HEK293 (cell line): ENCODE measurements at regions not wholly inside any gene's neighbourhood (a gene's known extent, or its start where the extent isn't known, plus 50 kb on each side); places are given as distances from the start of the nearest gene placed in this dataset.

Experiments used
- CTCF ChIA-PET: fragments of 350-600 bp; formaldehyde crosslinking; extraction: SDS; loops from one replicate; lab custom pipeline; 2021; ENCODE audit warnings: antibody characterized with exemption; lab: Yijun Ruan, JAX
- POLR2A ChIA-PET: fragments of 300-600 bp; formaldehyde crosslinking; extraction: SDS; loops from one replicate; lab custom pipeline; 2020; ENCODE audit warnings: antibody characterized with exemption, inconsistent platforms; lab: Yijun Ruan, JAX
- H3K27ac ChIP-seq: fragments of 200-500 bp; sonication (Bioruptor generic); 2 replicates; pipeline ENCODE4 v1.5.1; 2014; ENCODE audit warnings: low read depth, low read length, control low read depth, inconsistent platforms; ENCODE audit errors: extremely low read depth
- H3K36me3 ChIP-seq, 2 experiments: fragments of 200-500 bp in 1 of 2; sonication (Bioruptor generic) in 1 of 2; 1 replicate in 1 of 2; 2 replicates in 1 of 2; pipeline ENCODE4 v1.5.1; 2014 to 2017; ENCODE audit warnings: inconsistent platforms in 2 of 2, low read length in 2 of 2; ENCODE audit not compliant: control insufficient read depth in 2 of 2, insufficient read depth in 1 of 2
- H3K4me1 ChIP-seq: fragments of 200-500 bp; sonication (Bioruptor generic); 2 replicates; pipeline ENCODE4 v1.5.1; 2014; ENCODE audit warnings: mild to moderate bottlenecking, low read length, inconsistent platforms; ENCODE audit not compliant: control insufficient read depth, insufficient read depth
- H3K4me3 ChIP-seq: 2 replicates; pipeline ENCODE4 v1.5.1; 2011; ENCODE audit warnings: low read depth, mild to moderate bottlenecking, control low read depth, low read length, moderate library complexity
- H3K9me3 ChIP-seq: fragments of 200-500 bp; sonication (Bioruptor generic); 2 replicates; pipeline ENCODE4 v1.5.1; 2014; ENCODE audit warnings: low read depth, low read length, inconsistent platforms; ENCODE audit not compliant: control insufficient read depth, insufficient read depth
- KLF16 ChIP-seq: fragments of 450-650 bp; formaldehyde crosslinking; IDR thresholded peaks from 2 replicates; pipeline ENCODE4 v1.5.1; 2017; ENCODE audit warnings: missing biosample characterization, missing genetic modification characterization
- MYNN ChIP-seq: fragments of 450-650 bp; formaldehyde crosslinking; IDR thresholded peaks from 2 replicates; pipeline ENCODE4 v1.5.1; 2016; ENCODE audit warnings: missing biosample characterization, missing genetic modification characterization, borderline replicate concordance
- OVOL3 ChIP-seq: fragments of 450-650 bp; formaldehyde crosslinking; IDR thresholded peaks from 2 replicates; pipeline ENCODE4 v1.5.1; 2016; ENCODE audit warnings: missing biosample characterization, missing genetic modification characterization
- PRDM1 ChIP-seq: fragments of 450-650 bp; formaldehyde crosslinking; IDR thresholded peaks from 2 replicates; pipeline ENCODE4; 2016; ENCODE audit warnings: missing biosample characterization, missing genetic modification characterization
- SETDB1 ChIP-seq: IDR thresholded peaks from one replicate; pipeline ENCODE4 v1.6.1; 2017; ENCODE audit warnings: mild to moderate bottlenecking, low read length, moderate library complexity, mixed read lengths; ENCODE audit not compliant: insufficient read length
- ZBTB17 ChIP-seq: fragments of 450-650 bp; formaldehyde crosslinking; IDR thresholded peaks from 2 replicates; pipeline ENCODE4 v1.5.1; 2016; ENCODE audit warnings: missing biosample characterization, missing genetic modification characterization
- ZNF138 ChIP-seq: fragments of 450-650 bp; formaldehyde crosslinking; IDR thresholded peaks from 2 replicates; pipeline ENCODE4 v1.5.1; 2016; ENCODE audit warnings: missing biosample characterization, missing genetic modification characterization, borderline replicate concordance
- ZNF248 ChIP-seq: fragments of 450-650 bp; formaldehyde crosslinking; IDR thresholded peaks from 2 replicates; pipeline ENCODE4 v1.5.1; 2017; ENCODE audit warnings: missing biosample characterization, missing genetic modification characterization
- ZNF266 ChIP-seq: fragments of 450-650 bp; formaldehyde crosslinking; IDR thresholded peaks from 2 replicates; pipeline ENCODE4 v1.5.1; 2016; ENCODE audit warnings: missing biosample characterization, missing genetic modification characterization, low read depth
- ZNF350 ChIP-seq: fragments of 450-650 bp; formaldehyde crosslinking; IDR thresholded peaks from 2 replicates; pipeline ENCODE4 v1.5.0; 2017; ENCODE audit warnings: missing biosample characterization, mild to moderate bottlenecking, missing genetic modification characterization
- ZNF394 ChIP-seq: fragments of 450-650 bp; formaldehyde crosslinking; IDR thresholded peaks from 2 replicates; pipeline ENCODE4 v1.5.1; 2016; ENCODE audit warnings: missing biosample characterization, missing genetic modification characterization, mild to moderate bottlenecking, moderate library complexity, borderline replicate concordance
- ZNF423 ChIP-seq: fragments of 450-650 bp; formaldehyde crosslinking; IDR thresholded peaks from 2 replicates; pipeline ENCODE4 v1.5.1; 2016; ENCODE audit warnings: missing biosample characterization, missing genetic modification characterization
- ZNF501 ChIP-seq: fragments of 450-650 bp; formaldehyde crosslinking; IDR thresholded peaks from 2 replicates; pipeline ENCODE4 v1.5.1; 2016; ENCODE audit warnings: missing biosample characterization, missing genetic modification characterization
- ZNF677 ChIP-seq: fragments of 450-650 bp; IDR thresholded peaks from 2 replicates; pipeline ENCODE4 v1.5.0; 2018; ENCODE audit warnings: missing biosample characterization, mild to moderate bottlenecking, missing genetic modification characterization, moderate library complexity
- ZNF76 ChIP-seq: fragments of 450-650 bp; formaldehyde crosslinking; IDR thresholded peaks from 2 replicates; pipeline ENCODE4; 2016; ENCODE audit warnings: low read depth, missing biosample characterization, missing genetic modification characterization, borderline replicate concordance
- ZNF791 ChIP-seq: fragments of 450-650 bp; formaldehyde crosslinking; IDR thresholded peaks from 2 replicates; pipeline ENCODE4 v1.5.1; 2016; ENCODE audit warnings: missing biosample characterization, missing genetic modification characterization
- TF ChIP-seq, protein P1 (sequence below): fragments of 450-650 bp; formaldehyde crosslinking; IDR thresholded peaks from 2 replicates; pipeline ENCODE4 v1.5.1; 2016; ENCODE audit warnings: missing biosample characterization, missing genetic modification characterization
- TF ChIP-seq, protein P2 (sequence below): fragments of 450-650 bp; formaldehyde crosslinking; IDR thresholded peaks from 2 replicates; pipeline ENCODE4 v1.5.1; 2016; ENCODE audit warnings: missing biosample characterization, missing genetic modification characterization
- TF ChIP-seq, protein P3 (sequence below): fragments of 450-650 bp; formaldehyde crosslinking; IDR thresholded peaks from 2 replicates; pipeline ENCODE4 v1.5.1; 2016; ENCODE audit warnings: missing biosample characterization, missing genetic modification characterization, borderline replicate concordance

DNA sequence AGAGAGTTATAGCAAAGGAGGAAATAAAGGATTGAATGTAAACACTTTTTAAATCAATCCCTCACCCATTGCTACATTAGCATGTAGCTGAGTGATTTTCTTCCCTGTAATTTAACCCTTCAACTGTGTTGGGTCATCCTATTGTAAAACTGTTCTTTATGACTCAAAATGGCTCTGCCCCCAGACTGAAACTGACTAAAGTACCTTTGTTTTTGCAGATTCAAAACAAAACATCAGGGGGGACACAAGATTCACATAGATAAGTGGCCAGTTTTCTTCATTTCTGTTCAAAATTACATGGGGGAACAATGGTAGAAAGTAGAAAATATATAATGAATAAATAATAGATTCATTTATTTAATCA is 268.4 kb downstream of the IGSF11 start:
- Histone ChIP-seq H3K27ac (no peak overlapping the region), H3K4me3 (no peak overlapping the region), H3K9me3 (no peaks in the 10 kb centered on the region), H3K4me1 (no peaks in the 10 kb centered on the region), H3K36me3 (no peaks in the 10 kb centered on the region)
- TF ChIP-seq ZNF791 (tag by site-specific recombination), result no peak
- POLR2A ChIA-PET, result no interaction called here
- CTCF ChIA-PET, result no interaction called here

DNA sequence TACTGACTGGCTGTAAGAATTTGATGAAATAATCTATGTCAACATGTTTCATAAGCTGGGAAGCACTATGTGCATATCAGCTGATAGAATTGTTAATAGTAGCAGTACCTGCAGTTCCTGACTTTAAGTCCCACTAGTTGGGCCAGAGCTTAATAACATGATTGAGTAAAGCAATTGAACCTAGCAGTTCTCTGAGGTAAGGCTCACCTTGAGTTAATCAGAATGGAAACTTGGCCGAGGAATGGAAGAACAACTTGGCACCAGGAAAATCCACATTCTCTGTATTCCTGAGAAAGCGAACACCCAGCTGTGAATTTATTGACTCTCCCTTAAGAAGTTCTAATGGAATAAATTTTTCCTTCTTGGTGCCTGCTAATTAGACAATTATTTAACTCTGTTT is 262.6 kb downstream of the IGSF11 start:
- Histone ChIP-seq H3K36me3 (no peaks in the 10 kb centered on the region), H3K27ac (no peak overlapping the region), H3K9me3 (no peaks in the 10 kb centered on the region), H3K4me1 (no peaks in the 10 kb centered on the region), H3K4me3 (no peak overlapping the region)
- ChIA-PET POLR2A (no interaction called here), CTCF (no interaction called here)
- no peak for TF ChIP-seq OVOL3 (tag by site-specific recombination)
- TF ChIP-seq ZNF501, result no peak
- no peak for TF ChIP-seq ZNF266 (tag by site-specific recombination)

DNA sequence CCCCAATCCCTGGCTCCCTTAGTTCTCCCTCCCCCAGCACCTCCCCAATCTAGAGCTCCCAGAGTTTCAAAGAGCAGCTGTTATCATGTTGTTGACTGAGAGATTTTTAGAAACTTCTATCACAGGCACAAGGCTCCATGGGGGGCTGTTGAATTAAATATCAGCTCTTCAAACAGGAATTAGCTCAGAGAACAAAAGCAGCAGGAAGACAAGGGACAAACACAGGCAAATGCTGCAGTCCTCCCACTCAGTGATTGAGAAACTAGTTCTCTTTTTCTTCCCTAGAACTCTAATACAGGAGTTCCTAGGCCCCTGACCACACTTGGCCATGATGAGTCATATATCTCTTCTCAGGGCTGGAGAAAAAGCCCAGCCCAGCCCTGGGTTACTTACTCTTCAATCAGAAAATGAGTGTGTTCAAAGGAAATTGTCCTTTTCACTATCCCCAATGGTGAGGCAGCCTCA is 262.1 kb downstream of the IGSF11 start:
- CTCF ChIA-PET, result no interaction called here
- Histone ChIP-seq H3K9me3 (no peaks in the 10 kb centered on the region), H3K4me1 (no peaks in the 10 kb centered on the region), H3K4me3 (no peak overlapping the region), H3K36me3 (no peaks in the 10 kb centered on the region), H3K27ac (no peak overlapping the region)
- POLR2A ChIA-PET, result no interaction called here
- TF ChIP-seq MYNN, result no peak
- no peak for TF ChIP-seq ZNF138 (tag by site-specific recombination)
- no peak for TF ChIP-seq ZNF394
- TF ChIP-seq PRDM1 (tag by site-specific recombination), result no peak
- TF ChIP-seq KLF16 (tag by site-specific recombination), result no peak
- TF ChIP-seq ZNF677 (tag by site-specific recombination), result no peak
- no peak for TF ChIP-seq ZNF248 (tag by site-specific recombination)
- TF ChIP-seq SETDB1, result no peak
- no peak for TF ChIP-seq ZBTB17 (tag by site-specific recombination)
- TF ChIP-seq ZNF350 (tag by site-specific recombination), result no peak
- no peak for TF ChIP-seq ZNF423 (tag by site-specific recombination)

DNA sequence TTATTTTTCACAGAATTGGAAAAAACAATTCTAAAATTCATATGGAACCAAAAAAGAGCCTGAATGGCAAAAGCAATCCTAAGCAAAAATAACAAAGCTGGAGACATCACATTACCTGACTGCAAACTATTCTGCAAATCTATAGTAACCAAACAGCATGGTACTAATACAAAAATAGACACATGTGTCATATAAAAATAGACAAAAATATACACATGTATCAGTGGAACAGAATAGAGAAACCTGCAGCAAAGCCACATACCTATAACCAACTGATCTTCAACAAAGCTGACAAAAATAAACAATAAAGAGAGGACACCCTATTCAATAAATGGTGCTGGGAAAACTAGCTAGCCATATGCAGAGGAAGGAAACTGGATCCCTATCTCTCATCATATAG is 259.6 kb downstream of the IGSF11 start:
- Histone ChIP-seq H3K4me3 (no peak overlapping the region), H3K27ac (no peak overlapping the region), H3K9me3 (no peaks in the 10 kb centered on the region), H3K36me3 (no peaks in the 10 kb centered on the region), H3K4me1 (no peaks in the 10 kb centered on the region)
- ChIA-PET POLR2A (no interaction called here), CTCF (interaction anchor here (0.6 kb wide), 1 partner anchor 268 kb away, joined by 3 read pairs; no protein-coding TSS in a partner anchor)
- TF ChIP-seq, protein P1, sequence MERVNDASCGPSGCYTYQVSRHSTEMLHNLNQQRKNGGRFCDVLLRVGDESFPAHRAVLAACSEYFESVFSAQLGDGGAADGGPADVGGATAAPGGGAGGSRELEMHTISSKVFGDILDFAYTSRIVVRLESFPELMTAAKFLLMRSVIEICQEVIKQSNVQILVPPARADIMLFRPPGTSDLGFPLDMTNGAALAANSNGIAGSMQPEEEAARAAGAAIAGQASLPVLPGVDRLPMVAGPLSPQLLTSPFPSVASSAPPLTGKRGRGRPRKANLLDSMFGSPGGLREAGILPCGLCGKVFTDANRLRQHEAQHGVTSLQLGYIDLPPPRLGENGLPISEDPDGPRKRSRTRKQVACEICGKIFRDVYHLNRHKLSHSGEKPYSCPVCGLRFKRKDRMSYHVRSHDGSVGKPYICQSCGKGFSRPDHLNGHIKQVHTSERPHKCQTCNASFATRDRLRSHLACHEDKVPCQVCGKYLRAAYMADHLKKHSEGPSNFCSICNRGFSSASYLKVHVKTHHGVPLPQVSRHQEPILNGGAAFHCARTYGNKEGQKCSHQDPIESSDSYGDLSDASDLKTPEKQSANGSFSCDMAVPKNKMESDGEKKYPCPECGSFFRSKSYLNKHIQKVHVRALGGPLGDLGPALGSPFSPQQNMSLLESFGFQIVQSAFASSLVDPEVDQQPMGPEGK, result no peak
- TF ChIP-seq, protein P2, sequence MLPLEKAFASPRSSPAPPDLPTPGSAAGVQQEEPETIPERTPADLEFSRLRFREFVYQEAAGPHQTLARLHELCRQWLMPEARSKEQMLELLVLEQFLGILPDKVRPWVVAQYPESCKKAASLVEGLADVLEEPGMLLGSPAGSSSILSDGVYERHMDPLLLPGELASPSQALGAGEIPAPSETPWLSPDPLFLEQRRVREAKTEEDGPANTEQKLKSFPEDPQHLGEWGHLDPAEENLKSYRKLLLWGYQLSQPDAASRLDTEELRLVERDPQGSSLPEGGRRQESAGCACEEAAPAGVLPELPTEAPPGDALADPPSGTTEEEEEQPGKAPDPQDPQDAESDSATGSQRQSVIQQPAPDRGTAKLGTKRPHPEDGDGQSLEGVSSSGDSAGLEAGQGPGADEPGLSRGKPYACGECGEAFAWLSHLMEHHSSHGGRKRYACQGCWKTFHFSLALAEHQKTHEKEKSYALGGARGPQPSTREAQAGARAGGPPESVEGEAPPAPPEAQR, result no peak
- TF ChIP-seq ZNF76 (tag by site-specific recombination), result no peak
- TF ChIP-seq, protein P3, sequence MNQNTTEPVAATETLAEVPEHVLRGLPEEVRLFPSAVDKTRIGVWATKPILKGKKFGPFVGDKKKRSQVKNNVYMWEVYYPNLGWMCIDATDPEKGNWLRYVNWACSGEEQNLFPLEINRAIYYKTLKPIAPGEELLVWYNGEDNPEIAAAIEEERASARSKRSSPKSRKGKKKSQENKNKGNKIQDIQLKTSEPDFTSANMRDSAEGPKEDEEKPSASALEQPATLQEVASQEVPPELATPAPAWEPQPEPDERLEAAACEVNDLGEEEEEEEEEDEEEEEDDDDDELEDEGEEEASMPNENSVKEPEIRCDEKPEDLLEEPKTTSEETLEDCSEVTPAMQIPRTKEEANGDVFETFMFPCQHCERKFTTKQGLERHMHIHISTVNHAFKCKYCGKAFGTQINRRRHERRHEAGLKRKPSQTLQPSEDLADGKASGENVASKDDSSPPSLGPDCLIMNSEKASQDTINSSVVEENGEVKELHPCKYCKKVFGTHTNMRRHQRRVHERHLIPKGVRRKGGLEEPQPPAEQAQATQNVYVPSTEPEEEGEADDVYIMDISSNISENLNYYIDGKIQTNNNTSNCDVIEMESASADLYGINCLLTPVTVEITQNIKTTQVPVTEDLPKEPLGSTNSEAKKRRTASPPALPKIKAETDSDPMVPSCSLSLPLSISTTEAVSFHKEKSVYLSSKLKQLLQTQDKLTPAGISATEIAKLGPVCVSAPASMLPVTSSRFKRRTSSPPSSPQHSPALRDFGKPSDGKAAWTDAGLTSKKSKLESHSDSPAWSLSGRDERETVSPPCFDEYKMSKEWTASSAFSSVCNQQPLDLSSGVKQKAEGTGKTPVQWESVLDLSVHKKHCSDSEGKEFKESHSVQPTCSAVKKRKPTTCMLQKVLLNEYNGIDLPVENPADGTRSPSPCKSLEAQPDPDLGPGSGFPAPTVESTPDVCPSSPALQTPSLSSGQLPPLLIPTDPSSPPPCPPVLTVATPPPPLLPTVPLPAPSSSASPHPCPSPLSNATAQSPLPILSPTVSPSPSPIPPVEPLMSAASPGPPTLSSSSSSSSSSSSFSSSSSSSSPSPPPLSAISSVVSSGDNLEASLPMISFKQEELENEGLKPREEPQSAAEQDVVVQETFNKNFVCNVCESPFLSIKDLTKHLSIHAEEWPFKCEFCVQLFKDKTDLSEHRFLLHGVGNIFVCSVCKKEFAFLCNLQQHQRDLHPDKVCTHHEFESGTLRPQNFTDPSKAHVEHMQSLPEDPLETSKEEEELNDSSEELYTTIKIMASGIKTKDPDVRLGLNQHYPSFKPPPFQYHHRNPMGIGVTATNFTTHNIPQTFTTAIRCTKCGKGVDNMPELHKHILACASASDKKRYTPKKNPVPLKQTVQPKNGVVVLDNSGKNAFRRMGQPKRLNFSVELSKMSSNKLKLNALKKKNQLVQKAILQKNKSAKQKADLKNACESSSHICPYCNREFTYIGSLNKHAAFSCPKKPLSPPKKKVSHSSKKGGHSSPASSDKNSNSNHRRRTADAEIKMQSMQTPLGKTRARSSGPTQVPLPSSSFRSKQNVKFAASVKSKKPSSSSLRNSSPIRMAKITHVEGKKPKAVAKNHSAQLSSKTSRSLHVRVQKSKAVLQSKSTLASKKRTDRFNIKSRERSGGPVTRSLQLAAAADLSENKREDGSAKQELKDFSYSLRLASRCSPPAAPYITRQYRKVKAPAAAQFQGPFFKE (tag by site-specific recombination), result no peak
